Muscle of leg (tissue), 3 donors: ENCODE measurements at regions not wholly inside any gene's neighbourhood (a gene's known extent, or its start where the extent isn't known, plus 50 kb on each side); places are given as distances from the start of the nearest gene placed in this dataset.

Experiments used
- DNase-seq: peaks from one replicate; pipeline ENCODE4 v3.0.0; 2013
- H3K27ac ChIP-seq: one replicate; pipeline ENCODE4 v1.5.1; 2013; ENCODE audit warnings: mild to moderate bottlenecking, low read length, control low read depth
- H3K27me3 ChIP-seq: one replicate; pipeline ENCODE4 v1.6.1; 2013; ENCODE audit warnings: low read length; ENCODE audit not compliant: control insufficient read depth, insufficient read depth
- H3K36me3 ChIP-seq: one replicate; pipeline ENCODE4 v1.6.1; 2013; ENCODE audit warnings: low read length; ENCODE audit not compliant: control insufficient read depth, insufficient read depth
- H3K4me1 ChIP-seq: one replicate; pipeline ENCODE4 v1.6.1; 2013; ENCODE audit warnings: low read length; ENCODE audit not compliant: control insufficient read depth, insufficient read depth
- H3K4me3 ChIP-seq: one replicate; pipeline ENCODE4 v1.5.1; 2013; ENCODE audit warnings: low read length, control low read depth
- H3K9me3 ChIP-seq: replicated peaks from 2 replicates; pipeline ENCODE4 v1.6.1; 2013; ENCODE audit warnings: low read depth, low read length; ENCODE audit not compliant: control insufficient read depth
- WGBS: methylation state at CpG from one replicate; pipeline ENCODE4 v1.1.5; 2013; ENCODE audit warnings: missing lambda C conversion rate; ENCODE audit not compliant: insufficient coverage; 5-methylcytosine and 5-hydroxymethylcytosine counted together

GRCh38 chr9:118533101-118533500 is 828.9 kb downstream of the TLR4 start:
- WGBS: no CpG with 5 or more reads among the region's 3 CpGs
- Histone ChIP-seq H3K36me3 (no peaks in the 10 kb centered on the region), H3K4me1 (no peaks in the 10 kb centered on the region), H3K4me3 (no peak overlapping the region), H3K27ac (no peak overlapping the region), H3K9me3 (no peaks in the 10 kb centered on the region), H3K27me3 (no peaks in the 10 kb centered on the region)
- DNase-seq: no peak

- H3K4me1 ChIP-seq: no peaks in the 10 kb centered on the region
- DNase-seq: no peak
- no peak overlapping the region for H3K4me3 ChIP-seq
- WGBS: no CpG with 5 or more reads among the region's 3 CpGs
- no peaks in the 10 kb centered on the region for H3K27me3 ChIP-seq
- H3K27ac ChIP-seq: no peak overlapping the region
- H3K36me3 ChIP-seq: no peaks in the 10 kb centered on the region
- no peaks in the 10 kb centered on the region for H3K9me3 ChIP-seq
Observed at GRCh38 chr9:118533850-118534249, 829.6 kb downstream of the TLR4 start.

- no peaks in the 10 kb centered on the region for H3K4me1 ChIP-seq
- WGBS: no CpG with 5 or more reads among the region's 4 CpGs
Observed at GRCh38 chr9:118536153-118536552, 832.0 kb downstream of the TLR4 start.

GRCh38 chr9:118538959-118539358 is 830.3 kb downstream of the BRINP1 start:
- no peak for DNase-seq
- Histone ChIP-seq H3K9me3 (no peaks in the 10 kb centered on the region), H3K4me1 (no peaks in the 10 kb centered on the region), H3K27ac (no peak overlapping the region), H3K36me3 (no peaks in the 10 kb centered on the region), H3K27me3 (no peaks in the 10 kb centered on the region), H3K4me3 (no peak overlapping the region)
- no CpG with 5 or more reads among the region's 2 CpGs for WGBS

More at GRCh38 chr9:118536153-118536552, 832.0 kb downstream of the TLR4 start:
- Histone ChIP-seq H3K9me3 (no peaks in the 10 kb centered on the region), H3K4me3 (no peak overlapping the region), H3K27ac (no peak overlapping the region), H3K36me3 (no peaks in the 10 kb centered on the region), H3K27me3 (no peaks in the 10 kb centered on the region)
- DNase-seq: no peak

- Histone ChIP-seq H3K27ac (no peak overlapping the region), H3K4me3 (no peak overlapping the region), H3K27me3 (no peaks in the 10 kb centered on the region), H3K4me1 (no peaks in the 10 kb centered on the region), H3K36me3 (no peaks in the 10 kb centered on the region), H3K9me3 (no peaks in the 10 kb centered on the region)
- DNase-seq: no peak
- no CpG with 5 or more reads among the region's 1 CpG for WGBS
Observed at GRCh38 chr9:118553465-118553864, 815.8 kb downstream of the BRINP1 start.

GRCh38 chr9:118554987-118555386 is 814.2 kb downstream of the BRINP1 start:
- 85% methylated on average over 5 of the region's 7 CpGs for whole genome bisulfite sequencing
- Histone ChIP-seq H3K9me3 (no peaks in the 10 kb centered on the region), H3K27me3 (no peaks in the 10 kb centered on the region), H3K27ac (no peak overlapping the region), H3K36me3 (no peaks in the 10 kb centered on the region), H3K4me1 (no peaks in the 10 kb centered on the region), H3K4me3 (no peak overlapping the region)
- no peak for DNase-seq

- no peak for DNase-seq
- H3K4me1 ChIP-seq: no peaks in the 10 kb centered on the region
- no CpG with 5 or more reads among the region's 1 CpG for WGBS
Observed at GRCh38 chr9:118558026-118558425, 811.2 kb downstream of the BRINP1 start.

GRCh38 chr9:118558891-118559290 is 810.3 kb downstream of the BRINP1 start:
- H3K4me3 ChIP-seq: no peak overlapping the region
- H3K27ac ChIP-seq: no peak overlapping the region
- DNase-seq: no peak
- no peaks in the 10 kb centered on the region for H3K4me1 ChIP-seq
- no peaks in the 10 kb centered on the region for H3K9me3 ChIP-seq
- no peaks in the 10 kb centered on the region for H3K27me3 ChIP-seq
- H3K36me3 ChIP-seq: no peaks in the 10 kb centered on the region

More at GRCh38 chr9:118558026-118558425, 811.2 kb downstream of the BRINP1 start:
- Histone ChIP-seq H3K36me3 (no peaks in the 10 kb centered on the region), H3K27me3 (no peaks in the 10 kb centered on the region), H3K9me3 (no peaks in the 10 kb centered on the region), H3K27ac (no peak overlapping the region), H3K4me3 (no peak overlapping the region)

GRCh38 chr9:118561051-118561450 is 808.2 kb downstream of the BRINP1 start:
- no peak for DNase-seq
- WGBS: no CpG with 5 or more reads among the region's 3 CpGs

GRCh38 chr9:118563677-118564076 is 805.6 kb downstream of the BRINP1 start:
- no peak overlapping the region for H3K4me3 ChIP-seq
- no peaks in the 10 kb centered on the region for H3K4me1 ChIP-seq
- no peaks in the 10 kb centered on the region for H3K27me3 ChIP-seq
- no peak overlapping the region for H3K27ac ChIP-seq
- WGBS: 60% methylated on average over 1 of the region's 2 CpGs
- no peaks in the 10 kb centered on the region for H3K36me3 ChIP-seq
- H3K9me3 ChIP-seq: no peaks in the 10 kb centered on the region
- DNase-seq: no peak

More at GRCh38 chr9:118561051-118561450, 808.2 kb downstream of the BRINP1 start:
- H3K27me3 ChIP-seq: no peaks in the 10 kb centered on the region
- no peak overlapping the region for H3K4me3 ChIP-seq
- no peak overlapping the region for H3K27ac ChIP-seq
- H3K9me3 ChIP-seq: no peaks in the 10 kb centered on the region
- no peaks in the 10 kb centered on the region for H3K4me1 ChIP-seq
- no peaks in the 10 kb centered on the region for H3K36me3 ChIP-seq

- Histone ChIP-seq H3K4me1 (no peaks in the 10 kb centered on the region), H3K27ac (no peak overlapping the region), H3K36me3 (no peaks in the 10 kb centered on the region), H3K27me3 (no peaks in the 10 kb centered on the region), H3K9me3 (no peaks in the 10 kb centered on the region), H3K4me3 (no peak overlapping the region)
- no peak for DNase-seq
- no CpG with 5 or more reads among the region's 2 CpGs for WGBS
Observed at GRCh38 chr9:118567861-118568260, 801.4 kb downstream of the BRINP1 start.
